ENCODE measurements at regions not wholly inside any gene's neighbourhood (a gene's known extent, or its start where the extent isn't known, plus 50 kb on each side); places are given as distances from the start of the nearest gene placed in this dataset.

- DNase-seq (ENCODE audit: low spot score, unreplicated experiment) = no peak
- Mint-ChIP-seq H3K27ac (no peak overlapping the region), H3K27me3 (peaks cover 5% of the 10 kb centered on the region), H3K4me1 (ENCODE audit: low read depth) (no peaks in the 10 kb centered on the region), H3K4me3 (ENCODE audit: low read depth) (no peak overlapping the region), H3K9me3 (ENCODE audit: low read depth) (no peaks in the 10 kb centered on the region), H3K36me3 (ENCODE audit: insufficient read depth) (no peaks in the 10 kb centered on the region)
- no peak for TF ChIP-seq CTCF (IDR thresholded peaks at IDR 0.05; ENCODE audit: unreplicated experiment)
Observed at GRCh38 chr15:72888211-72888610, 104.7 kb upstream of the ADPGK start.

GRCh38 chr15:72887376-72887775, 103.8 kb upstream of the ADPGK start:
- peaks cover 5% of the 10 kb centered on the region for H3K27me3 Mint-ChIP-seq
- peaks cover 6% of the 10 kb centered on the region for H3K9me3 Mint-ChIP-seq (ENCODE audit: low read depth)
- DNase-seq (ENCODE audit: low spot score, unreplicated experiment) = no peak
- H3K36me3 Mint-ChIP-seq (ENCODE audit: insufficient read depth) = no peaks in the 10 kb centered on the region
- no peak overlapping the region for H3K27ac Mint-ChIP-seq
- H3K4me3 Mint-ChIP-seq (ENCODE audit: low read depth) = no peak overlapping the region
- H3K4me1 Mint-ChIP-seq (ENCODE audit: low read depth) = no peaks in the 10 kb centered on the region
- TF ChIP-seq CTCF (IDR thresholded peaks at IDR 0.05; ENCODE audit: unreplicated experiment) = no peak

GRCh38 chr15:72884311-72884710, 100.8 kb upstream of the ADPGK start:
- Mint-ChIP-seq H3K4me3 (ENCODE audit: low read depth) (no peak overlapping the region), H3K4me1 (ENCODE audit: low read depth) (no peaks in the 10 kb centered on the region), H3K27me3 (peaks cover 3% of the 10 kb centered on the region), H3K27ac (no peak overlapping the region), H3K36me3 (ENCODE audit: insufficient read depth) (no peaks in the 10 kb centered on the region), H3K9me3 (ENCODE audit: low read depth) (peaks cover 9% of the 10 kb centered on the region)
- no peak for TF ChIP-seq CTCF (IDR thresholded peaks at IDR 0.05; ENCODE audit: unreplicated experiment)
- DNase-seq (ENCODE audit: low spot score, unreplicated experiment) = no peak

GRCh38 chr15:72873379-72874233, 90.0 kb upstream of the ADPGK start:
- DNase-seq (ENCODE audit: low spot score, unreplicated experiment) = no peak
- TF ChIP-seq CTCF (IDR thresholded peaks at IDR 0.05; ENCODE audit: unreplicated experiment) = no peak
- peaks cover 6% of the 10 kb centered on the region for H3K9me3 Mint-ChIP-seq (ENCODE audit: low read depth)
- no peak overlapping the region for H3K4me3 Mint-ChIP-seq (ENCODE audit: low read depth)
- H3K36me3 Mint-ChIP-seq (ENCODE audit: insufficient read depth) = no peaks in the 10 kb centered on the region
- H3K27me3 Mint-ChIP-seq = peaks cover 7% of the 10 kb centered on the region
- no peaks in the 10 kb centered on the region for H3K4me1 Mint-ChIP-seq (ENCODE audit: low read depth)
- H3K27ac Mint-ChIP-seq = no peak overlapping the region

- no peaks in the 10 kb centered on the region for H3K4me1 Mint-ChIP-seq (ENCODE audit: low read depth)
- H3K27me3 Mint-ChIP-seq = peaks cover 7% of the 10 kb centered on the region
- H3K36me3 Mint-ChIP-seq (ENCODE audit: insufficient read depth) = no peaks in the 10 kb centered on the region
- peaks cover 6% of the 10 kb centered on the region for H3K9me3 Mint-ChIP-seq (ENCODE audit: low read depth)
- TF ChIP-seq CTCF (IDR thresholded peaks at IDR 0.05; ENCODE audit: unreplicated experiment) = no peak
- H3K27ac Mint-ChIP-seq = no peak overlapping the region
- H3K4me3 Mint-ChIP-seq (ENCODE audit: low read depth) = no peak overlapping the region
- no peak for DNase-seq (ENCODE audit: low spot score, unreplicated experiment)
Observed at GRCh38 chr15:72872066-72872845, 88.7 kb upstream of the ADPGK start.
